SH-SY5Y (cell line): ENCODE measurements at regions not wholly inside any gene's neighbourhood (a gene's known extent, or its start where the extent isn't known, plus 50 kb on each side); places are given as distances from the start of the nearest gene placed in this dataset.

Source experiments
- GATA2 ChIP-seq: IDR thresholded peaks from 2 replicates; pipeline ENCODE4 v1.6.1; 2011; ENCODE audit warnings: mild to moderate bottlenecking, low read depth, low read length
- GATA3 ChIP-seq: IDR thresholded peaks from 2 replicates; pipeline ENCODE4 v1.6.1; 2011; ENCODE audit warnings: low read depth, mild to moderate bottlenecking, low read length, moderate library complexity

DNA sequence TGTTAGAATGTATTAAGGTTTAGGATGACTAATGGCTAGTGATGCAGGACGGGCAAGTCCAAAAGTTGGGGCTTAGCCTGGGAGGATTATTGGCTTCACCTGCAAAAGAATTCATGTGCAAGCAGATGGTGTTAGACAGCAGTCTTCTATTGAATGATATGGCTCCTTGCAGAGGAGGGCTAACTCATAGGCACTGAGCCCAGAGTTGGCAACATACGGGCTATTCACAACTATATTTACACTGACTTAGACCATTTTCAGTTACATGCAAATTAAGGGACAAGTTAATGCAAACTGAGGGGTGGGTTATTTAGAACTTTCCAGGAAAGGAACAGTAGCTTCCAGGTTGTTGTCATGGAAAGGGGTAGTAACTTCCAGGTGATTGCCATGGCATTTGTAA, 1017.1 kb upstream of the EEF2KMT start:
- no peak for TF ChIP-seq GATA2
- no peak for TF ChIP-seq GATA3
